ENCODE measurements at regions not wholly inside any gene's neighbourhood (a gene's known extent, or its start where the extent isn't known, plus 50 kb on each side); places are given as distances from the start of the nearest gene placed in this dataset.

DNA sequence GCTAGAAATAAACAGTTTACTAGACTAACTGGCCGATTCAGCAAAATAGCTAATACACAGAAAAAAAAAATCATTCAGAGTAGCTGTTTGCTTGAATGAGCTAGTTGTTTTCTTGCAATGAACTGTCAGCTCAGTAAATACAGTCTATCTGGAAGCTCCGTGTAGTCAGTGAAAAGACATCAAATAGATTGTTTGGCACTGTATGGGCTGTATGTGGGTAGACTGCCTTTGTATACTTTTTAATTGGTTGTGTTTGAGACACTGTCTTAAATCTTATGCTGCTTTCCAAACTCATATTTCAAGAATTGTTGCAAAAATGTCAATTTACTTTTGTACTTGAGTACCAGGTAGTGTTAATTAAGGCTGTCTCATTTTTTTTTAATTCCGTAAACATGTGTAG lies 61.6 kb upstream of the GPR174 start:
- no peak for TF ChIP-seq EZH2phosphoT487 (IDR thresholded peaks at IDR 0.05; ENCODE audit: low read depth)
- no peak for TF ChIP-seq CTCF (IDR thresholded peaks at IDR 0.05; ENCODE audit: low read depth, low read length)
- no peak overlapping the region for H3K4me2 ChIP-seq (ENCODE audit: low read length)
- no peak overlapping the region for H3K9ac ChIP-seq (ENCODE audit: low read length)
- H3K4me3 ChIP-seq (ENCODE audit: low read length), result no peak overlapping the region
- H2AFZ ChIP-seq (ENCODE audit: low read depth, low read length), result no peak overlapping the region
- peaks cover 3% of the 10 kb centered on the region for H3K36me3 ChIP-seq (replicated peaks; ENCODE audit: low read depth, low read length)
- peaks cover 19% of the 10 kb centered on the region for H3K4me1 ChIP-seq (ENCODE audit: low read length)
- H3K27me3 ChIP-seq (ENCODE audit: low read depth, low read length), result no peaks in the 10 kb centered on the region
- H3K79me2 ChIP-seq (ENCODE audit: low read length), result no peaks in the 10 kb centered on the region
- no peaks in the 10 kb centered on the region for H3K9me3 ChIP-seq (ENCODE audit: insufficient read depth, low read length)
- H4K20me1 ChIP-seq (ENCODE audit: insufficient read depth, low read length), result no peaks in the 10 kb centered on the region
- H3K27ac ChIP-seq (ENCODE audit: low read length), result no peak overlapping the region

DNA sequence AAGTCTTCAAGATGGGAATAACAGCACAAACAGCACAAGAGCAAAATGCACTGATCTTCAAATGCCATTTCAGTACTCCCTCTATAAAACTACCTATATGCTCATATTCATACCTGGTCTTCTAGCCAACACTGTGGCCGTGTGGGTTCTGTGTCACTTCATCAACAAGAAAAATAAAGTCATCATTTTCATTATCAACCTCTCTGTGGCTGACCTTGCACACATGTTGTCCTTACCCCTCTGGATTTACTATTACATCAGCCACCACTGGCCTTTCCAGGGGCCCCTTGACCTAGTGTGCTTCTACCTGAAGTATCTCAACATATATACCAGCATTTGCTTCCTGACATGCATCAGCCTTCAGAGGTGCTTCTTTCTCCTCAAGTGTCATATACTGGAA lies 59.6 kb upstream of the GPR174 start:
- H3K4me3 ChIP-seq (ENCODE audit: low read length), result no peak overlapping the region
- no peak for TF ChIP-seq CTCF (IDR thresholded peaks at IDR 0.05; ENCODE audit: low read depth, low read length)
- no peak for TF ChIP-seq EZH2phosphoT487 (IDR thresholded peaks at IDR 0.05; ENCODE audit: low read depth)
- no peak overlapping the region for H2AFZ ChIP-seq (ENCODE audit: low read depth, low read length)
- H3K27ac ChIP-seq (ENCODE audit: low read length), result no peak overlapping the region
- H3K9me3 ChIP-seq (ENCODE audit: insufficient read depth, low read length), result no peaks in the 10 kb centered on the region
- H3K4me1 ChIP-seq (ENCODE audit: low read length), result peaks cover 35% of the 10 kb centered on the region
- H3K27me3 ChIP-seq (ENCODE audit: low read depth, low read length), result no peaks in the 10 kb centered on the region
- no peaks in the 10 kb centered on the region for H4K20me1 ChIP-seq (ENCODE audit: insufficient read depth, low read length)
- no peak overlapping the region for H3K4me2 ChIP-seq (ENCODE audit: low read length)
- peaks cover 3% of the 10 kb centered on the region for H3K36me3 ChIP-seq (replicated peaks; ENCODE audit: low read depth, low read length)
- no peaks in the 10 kb centered on the region for H3K79me2 ChIP-seq (ENCODE audit: low read length)
- H3K9ac ChIP-seq (ENCODE audit: low read length), result no peak overlapping the region

GRCh38 chrX:79089896-79090584 lies 54.4 kb upstream of the GPR174 start:
- TF ChIP-seq CTCF (IDR thresholded peaks at IDR 0.05; ENCODE audit: low read depth, low read length) (no peak), EZH2phosphoT487 (IDR thresholded peaks at IDR 0.05; ENCODE audit: low read depth) (no peak)
- H3K9me3 ChIP-seq (ENCODE audit: insufficient read depth, low read length), result no peaks in the 10 kb centered on the region
- H3K27ac ChIP-seq (ENCODE audit: low read length), result peak overlapping the region; percentile 85
- peak overlapping the region; percentile 67 for H2AFZ ChIP-seq (ENCODE audit: low read depth, low read length)
- H3K36me3 ChIP-seq (replicated peaks; ENCODE audit: low read depth, low read length), result peaks cover 3% of the 10 kb centered on the region
- no peaks in the 10 kb centered on the region for H3K27me3 ChIP-seq (ENCODE audit: low read depth, low read length)
- no peaks in the 10 kb centered on the region for H3K79me2 ChIP-seq (ENCODE audit: low read length)
- peak overlapping the region; percentile 63 for H3K9ac ChIP-seq (ENCODE audit: low read length)
- peaks cover 31% of the 10 kb centered on the region for H3K4me1 ChIP-seq (ENCODE audit: low read length)
- H3K4me3 ChIP-seq (ENCODE audit: low read length), result peak overlapping the region; percentile 42
- H3K4me2 ChIP-seq (ENCODE audit: low read length), result peak overlapping the region; percentile 60
- no peaks in the 10 kb centered on the region for H4K20me1 ChIP-seq (ENCODE audit: insufficient read depth, low read length)

GRCh38 chrX:79094075-79094832 lies 50.2 kb upstream of the GPR174 start:
- no peak for TF ChIP-seq CTCF (IDR thresholded peaks at IDR 0.05; ENCODE audit: low read depth, low read length)
- no peak for TF ChIP-seq EZH2phosphoT487 (IDR thresholded peaks at IDR 0.05; ENCODE audit: low read depth)
- no peaks in the 10 kb centered on the region for H3K36me3 ChIP-seq (replicated peaks; ENCODE audit: low read depth, low read length)
- peaks cover 29% of the 10 kb centered on the region for H3K4me1 ChIP-seq (ENCODE audit: low read length)

More at GRCh38 chrX:79094075-79094832, 50.2 kb upstream of the GPR174 start:
- Histone ChIP-seq H3K4me3 (ENCODE audit: low read length) (no peak overlapping the region), H3K27me3 (ENCODE audit: low read depth, low read length) (no peaks in the 10 kb centered on the region), H2AFZ (ENCODE audit: low read depth, low read length) (no peak overlapping the region), H3K79me2 (ENCODE audit: low read length) (no peaks in the 10 kb centered on the region), H3K27ac (ENCODE audit: low read length) (no peak overlapping the region), H3K9me3 (ENCODE audit: insufficient read depth, low read length) (no peaks in the 10 kb centered on the region), H3K4me2 (ENCODE audit: low read length) (no peak overlapping the region), H4K20me1 (ENCODE audit: insufficient read depth, low read length) (no peaks in the 10 kb centered on the region), H3K9ac (ENCODE audit: low read length) (no peak overlapping the region)

Measured in OCI-LY3 (cell line).